ENCODE measurements at regions not wholly inside any gene's neighbourhood (a gene's known extent, or its start where the extent isn't known, plus 50 kb on each side); places are given as distances from the start of the nearest gene placed in this dataset.

- Histone ChIP-seq H3K27me3 (ENCODE audit: control insufficient read depth in 5 of 5, insufficient read depth in 4 of 5, low read length in 5 of 5) (peaks cover 0 to 4% (median 0%) of the 10 kb centered on the region in 5 donors), H3K4me3 (ENCODE audit: low read depth in 1 of 5, low read length in 5 of 5) (no peak overlapping the region), H3K9me3 (ENCODE audit: control insufficient read depth in 5 of 5, low read length in 5 of 5) (no peaks in the 10 kb centered on the region), H3K4me1 (ENCODE audit: control insufficient read depth in 5 of 5, insufficient read depth in 5 of 5, low read length in 5 of 5) (no peaks in the 10 kb centered on the region), H3K36me3 (ENCODE audit: control insufficient read depth in 5 of 5, insufficient read depth in 5 of 5, low read length in 5 of 5) (no peaks in the 10 kb centered on the region), H3K27ac (ENCODE audit: low read depth, low read length) (no peak overlapping the region), H3K9ac (ENCODE audit: low read length in 5 of 5) (no peak overlapping the region)
Observed at GRCh38 chr6:163776906-163777686, 362.6 kb downstream of the QKI start.

GRCh38 chr6:163776196-163776905 lies 361.8 kb downstream of the QKI start:
- Histone ChIP-seq H3K4me1 (ENCODE audit: control insufficient read depth in 5 of 5, insufficient read depth in 5 of 5, low read length in 5 of 5) (no peaks in the 10 kb centered on the region), H3K27me3 (ENCODE audit: control insufficient read depth in 5 of 5, insufficient read depth in 4 of 5, low read length in 5 of 5) (peaks cover 0 to 4% (median 0%) of the 10 kb centered on the region in 5 donors), H3K9me3 (ENCODE audit: control insufficient read depth in 5 of 5, low read length in 5 of 5) (no peaks in the 10 kb centered on the region), H3K27ac (ENCODE audit: low read depth, low read length) (no peak overlapping the region), H3K36me3 (ENCODE audit: control insufficient read depth in 5 of 5, insufficient read depth in 5 of 5, low read length in 5 of 5) (no peaks in the 10 kb centered on the region), H3K4me3 (ENCODE audit: low read depth in 1 of 5, low read length in 5 of 5) (no peak overlapping the region), H3K9ac (ENCODE audit: low read length in 5 of 5) (no peak overlapping the region)

GRCh38 chr6:163775313-163775712 lies 360.8 kb downstream of the QKI start:
- Histone ChIP-seq H3K9ac (ENCODE audit: low read length in 5 of 5) (no peak overlapping the region), H3K4me3 (ENCODE audit: low read depth in 1 of 5, low read length in 5 of 5) (no peak overlapping the region), H3K27me3 (ENCODE audit: control insufficient read depth in 5 of 5, insufficient read depth in 4 of 5, low read length in 5 of 5) (peaks cover 0 to 4% (median 0%) of the 10 kb centered on the region in 5 donors), H3K36me3 (ENCODE audit: control insufficient read depth in 5 of 5, insufficient read depth in 5 of 5, low read length in 5 of 5) (no peaks in the 10 kb centered on the region), H3K4me1 (ENCODE audit: control insufficient read depth in 5 of 5, insufficient read depth in 5 of 5, low read length in 5 of 5) (no peaks in the 10 kb centered on the region), H3K9me3 (ENCODE audit: control insufficient read depth in 5 of 5, low read length in 5 of 5) (no peaks in the 10 kb centered on the region), H3K27ac (ENCODE audit: low read depth, low read length) (no peak overlapping the region)

- Histone ChIP-seq H3K27me3 (ENCODE audit: control insufficient read depth in 5 of 5, insufficient read depth in 4 of 5, low read length in 5 of 5) (peaks cover 0 to 4% (median 0%) of the 10 kb centered on the region in 5 donors), H3K9me3 (ENCODE audit: control insufficient read depth in 5 of 5, low read length in 5 of 5) (no peaks in the 10 kb centered on the region), H3K9ac (ENCODE audit: low read length in 5 of 5) (no peak overlapping the region), H3K4me1 (ENCODE audit: control insufficient read depth in 5 of 5, insufficient read depth in 5 of 5, low read length in 5 of 5) (no peaks in the 10 kb centered on the region), H3K36me3 (ENCODE audit: control insufficient read depth in 5 of 5, insufficient read depth in 5 of 5, low read length in 5 of 5) (no peaks in the 10 kb centered on the region), H3K4me3 (ENCODE audit: low read depth in 1 of 5, low read length in 5 of 5) (no peak overlapping the region), H3K27ac (ENCODE audit: low read depth, low read length) (no peak overlapping the region)
Observed at GRCh38 chr6:163774485-163774884, 360.0 kb downstream of the QKI start.

- H3K27ac ChIP-seq (ENCODE audit: low read depth, low read length): no peak overlapping the region
- H3K27me3 ChIP-seq (ENCODE audit: control insufficient read depth in 5 of 5, insufficient read depth in 4 of 5, low read length in 5 of 5): no peaks in the 10 kb centered on the region
- no peaks in the 10 kb centered on the region for H3K4me1 ChIP-seq (ENCODE audit: control insufficient read depth in 5 of 5, insufficient read depth in 5 of 5, low read length in 5 of 5)
- H3K36me3 ChIP-seq (ENCODE audit: control insufficient read depth in 5 of 5, insufficient read depth in 5 of 5, low read length in 5 of 5): no peaks in the 10 kb centered on the region
- H3K9me3 ChIP-seq (ENCODE audit: control insufficient read depth in 5 of 5, low read length in 5 of 5): no peaks in the 10 kb centered on the region
- no peak overlapping the region for H3K4me3 ChIP-seq (ENCODE audit: low read depth in 1 of 5, low read length in 5 of 5)
- H3K9ac ChIP-seq (ENCODE audit: low read length in 5 of 5): no peak overlapping the region
Observed at GRCh38 chr6:163773646-163774045, 359.1 kb downstream of the QKI start.

GRCh38 chr6:163772701-163773100 lies 358.2 kb downstream of the QKI start:
- H3K4me3 ChIP-seq (ENCODE audit: low read depth in 1 of 5, low read length in 5 of 5): no peak overlapping the region
- H3K36me3 ChIP-seq (ENCODE audit: control insufficient read depth in 5 of 5, insufficient read depth in 5 of 5, low read length in 5 of 5): no peaks in the 10 kb centered on the region
- H3K27ac ChIP-seq (ENCODE audit: low read depth, low read length): no peak overlapping the region
- no peaks in the 10 kb centered on the region for H3K27me3 ChIP-seq (ENCODE audit: control insufficient read depth in 5 of 5, insufficient read depth in 4 of 5, low read length in 5 of 5)
- no peak overlapping the region for H3K9ac ChIP-seq (ENCODE audit: low read length in 5 of 5)
- no peaks in the 10 kb centered on the region for H3K9me3 ChIP-seq (ENCODE audit: control insufficient read depth in 5 of 5, low read length in 5 of 5)
- H3K4me1 ChIP-seq (ENCODE audit: control insufficient read depth in 5 of 5, insufficient read depth in 5 of 5, low read length in 5 of 5): no peaks in the 10 kb centered on the region

GRCh38 chr6:163771180-163771579 lies 356.7 kb downstream of the QKI start:
- Histone ChIP-seq H3K9me3 (ENCODE audit: control insufficient read depth in 5 of 5, low read length in 5 of 5) (no peaks in the 10 kb centered on the region), H3K36me3 (ENCODE audit: control insufficient read depth in 5 of 5, insufficient read depth in 5 of 5, low read length in 5 of 5) (no peaks in the 10 kb centered on the region), H3K9ac (ENCODE audit: low read length in 5 of 5) (no peak overlapping the region), H3K27ac (ENCODE audit: low read depth, low read length) (no peak overlapping the region), H3K4me1 (ENCODE audit: control insufficient read depth in 5 of 5, insufficient read depth in 5 of 5, low read length in 5 of 5) (no peaks in the 10 kb centered on the region), H3K27me3 (ENCODE audit: control insufficient read depth in 5 of 5, insufficient read depth in 4 of 5, low read length in 5 of 5) (no peaks in the 10 kb centered on the region), H3K4me3 (ENCODE audit: low read depth in 1 of 5, low read length in 5 of 5) (no peak overlapping the region)

GRCh38 chr6:163768905-163769304 lies 354.4 kb downstream of the QKI start:
- no peak overlapping the region for H3K9ac ChIP-seq (ENCODE audit: low read length in 5 of 5)
- H3K4me3 ChIP-seq (ENCODE audit: low read depth in 1 of 5, low read length in 5 of 5): no peak overlapping the region
- no peaks in the 10 kb centered on the region for H3K36me3 ChIP-seq (ENCODE audit: control insufficient read depth in 5 of 5, insufficient read depth in 5 of 5, low read length in 5 of 5)
- H3K27me3 ChIP-seq (ENCODE audit: control insufficient read depth in 5 of 5, insufficient read depth in 4 of 5, low read length in 5 of 5): no peaks in the 10 kb centered on the region
- no peak overlapping the region for H3K27ac ChIP-seq (ENCODE audit: low read depth, low read length)
- H3K4me1 ChIP-seq (ENCODE audit: control insufficient read depth in 5 of 5, insufficient read depth in 5 of 5, low read length in 5 of 5): peaks cover 0 to 6% (median 0%) of the 10 kb centered on the region in 5 donors
- no peaks in the 10 kb centered on the region for H3K9me3 ChIP-seq (ENCODE audit: control insufficient read depth in 5 of 5, low read length in 5 of 5)

GRCh38 chr6:163766936-163767335 lies 352.4 kb downstream of the QKI start:
- Histone ChIP-seq H3K27me3 (ENCODE audit: control insufficient read depth in 5 of 5, insufficient read depth in 4 of 5, low read length in 5 of 5) (no peaks in the 10 kb centered on the region), H3K27ac (ENCODE audit: low read depth, low read length) (no peak overlapping the region), H3K4me1 (ENCODE audit: control insufficient read depth in 5 of 5, insufficient read depth in 5 of 5, low read length in 5 of 5) (peaks cover 0 to 6% (median 0%) of the 10 kb centered on the region in 5 donors), H3K36me3 (ENCODE audit: control insufficient read depth in 5 of 5, insufficient read depth in 5 of 5, low read length in 5 of 5) (no peaks in the 10 kb centered on the region), H3K9ac (ENCODE audit: low read length in 5 of 5) (no peak overlapping the region), H3K4me3 (ENCODE audit: low read depth in 1 of 5, low read length in 5 of 5) (no peak overlapping the region), H3K9me3 (ENCODE audit: control insufficient read depth in 5 of 5, low read length in 5 of 5) (no peaks in the 10 kb centered on the region)

- no peaks in the 10 kb centered on the region for H3K36me3 ChIP-seq (ENCODE audit: control insufficient read depth in 5 of 5, insufficient read depth in 5 of 5, low read length in 5 of 5)
- no peak overlapping the region for H3K9ac ChIP-seq (ENCODE audit: low read length in 5 of 5)
- H3K27ac ChIP-seq (ENCODE audit: low read depth, low read length): no peak overlapping the region
- peaks cover 0 to 6% (median 0%) of the 10 kb centered on the region in 5 donors for H3K4me1 ChIP-seq (ENCODE audit: control insufficient read depth in 5 of 5, insufficient read depth in 5 of 5, low read length in 5 of 5)
- no peak overlapping the region for H3K4me3 ChIP-seq (ENCODE audit: low read depth in 1 of 5, low read length in 5 of 5)
- H3K27me3 ChIP-seq (ENCODE audit: control insufficient read depth in 5 of 5, insufficient read depth in 4 of 5, low read length in 5 of 5): no peaks in the 10 kb centered on the region
- H3K9me3 ChIP-seq (ENCODE audit: control insufficient read depth in 5 of 5, low read length in 5 of 5): no peaks in the 10 kb centered on the region
Observed at GRCh38 chr6:163765335-163765734, 350.8 kb downstream of the QKI start.

All from subcutaneous abdominal adipose tissue (tissue), 5 donors.